B cell (primary cell): ENCODE measurements at regions not wholly inside any gene's neighbourhood (a gene's known extent, or its start where the extent isn't known, plus 50 kb on each side); places are given as distances from the start of the nearest gene placed in this dataset.

Experiments
- EZH2 ChIP-seq: IDR thresholded peaks from 2 replicates; pipeline ENCODE4 v1.6.1; 2012; ENCODE audit warnings: borderline replicate concordance, low read depth, mild to moderate bottlenecking, moderate library complexity, low read length; ENCODE audit not compliant: insufficient read depth, poor library complexity, severe bottlenecking
- TF ChIP-seq, protein P1 (sequence below): fragments of 200-600 bp; IDR thresholded peaks from one replicate; pipeline ENCODE4 v1.8.0; 2022; ENCODE audit warnings: antibody characterized with exemption, mild to moderate bottlenecking

DNA sequence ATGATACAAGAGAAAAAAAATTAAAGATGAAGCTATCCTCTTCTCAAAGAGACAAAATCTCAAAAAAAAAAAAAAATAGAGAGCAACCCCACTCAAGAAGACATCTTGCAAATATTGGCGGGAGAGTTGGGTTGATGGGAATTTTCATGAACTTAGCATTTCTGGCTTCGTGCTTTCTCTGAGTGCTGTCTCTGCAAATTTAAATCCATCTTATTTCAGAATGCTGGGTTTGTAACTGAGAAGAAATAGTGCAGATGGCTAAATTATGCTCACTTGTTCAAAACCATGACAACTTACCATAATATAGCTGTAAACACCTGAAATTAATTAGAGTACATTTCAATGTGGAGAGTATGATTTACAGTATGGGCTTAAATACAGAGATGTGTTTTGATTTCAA, 484.8 kb upstream of the CELF2 start:
- TF ChIP-seq, protein P1, sequence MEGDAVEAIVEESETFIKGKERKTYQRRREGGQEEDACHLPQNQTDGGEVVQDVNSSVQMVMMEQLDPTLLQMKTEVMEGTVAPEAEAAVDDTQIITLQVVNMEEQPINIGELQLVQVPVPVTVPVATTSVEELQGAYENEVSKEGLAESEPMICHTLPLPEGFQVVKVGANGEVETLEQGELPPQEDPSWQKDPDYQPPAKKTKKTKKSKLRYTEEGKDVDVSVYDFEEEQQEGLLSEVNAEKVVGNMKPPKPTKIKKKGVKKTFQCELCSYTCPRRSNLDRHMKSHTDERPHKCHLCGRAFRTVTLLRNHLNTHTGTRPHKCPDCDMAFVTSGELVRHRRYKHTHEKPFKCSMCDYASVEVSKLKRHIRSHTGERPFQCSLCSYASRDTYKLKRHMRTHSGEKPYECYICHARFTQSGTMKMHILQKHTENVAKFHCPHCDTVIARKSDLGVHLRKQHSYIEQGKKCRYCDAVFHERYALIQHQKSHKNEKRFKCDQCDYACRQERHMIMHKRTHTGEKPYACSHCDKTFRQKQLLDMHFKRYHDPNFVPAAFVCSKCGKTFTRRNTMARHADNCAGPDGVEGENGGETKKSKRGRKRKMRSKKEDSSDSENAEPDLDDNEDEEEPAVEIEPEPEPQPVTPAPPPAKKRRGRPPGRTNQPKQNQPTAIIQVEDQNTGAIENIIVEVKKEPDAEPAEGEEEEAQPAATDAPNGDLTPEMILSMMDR = no peak
- TF ChIP-seq EZH2 = no peak
